Kidney tubule cell (primary cell): ENCODE measurements at regions not wholly inside any gene's neighbourhood (a gene's known extent, or its start where the extent isn't known, plus 50 kb on each side); places are given as distances from the start of the nearest gene placed in this dataset.
"Not testable (repeated sequence)": the region's sequence is repeated elsewhere in the genome, so short reads cannot be mapped to it uniquely, and the experiment has no call there.

Source experiments
- DNase-seq: peaks from one replicate; pipeline ENCODE4 v3.0.0-alpha.2; 2018; ENCODE audit warnings: low spot score

- DNase-seq, result no peak
These were observed 224.1 kb downstream of the BUB3 start for GRCh38 chr10:123378302-123378701.

- DNase-seq, result no peak
These were observed 225.0 kb downstream of the BUB3 start for GRCh38 chr10:123379156-123379555.

- DNase-seq, result peak; percentile 22
These were observed 226.4 kb downstream of the BUB3 start for GRCh38 chr10:123380491-123381085.

- DNase-seq, result peak; percentile 20
These were observed 227.0 kb downstream of the BUB3 start for GRCh38 chr10:123381224-123381623.

GRCh38 chr10:123382491-123382890 lies 228.3 kb downstream of the BUB3 start:
- no peak for DNase-seq

GRCh38 chr10:123385508-123386080 lies 231.4 kb downstream of the BUB3 start:
- no peak for DNase-seq

- no peak for DNase-seq
These were observed 235.3 kb downstream of the BUB3 start for GRCh38 chr10:123389520-123389919.

- no peak for DNase-seq
These were observed 236.1 kb downstream of the BUB3 start for GRCh38 chr10:123390332-123390731.

- no peak for DNase-seq
These were observed 236.7 kb downstream of the BUB3 start for GRCh38 chr10:123390874-123391273.

GRCh38 chr10:123391275-123392028 lies 237.2 kb downstream of the BUB3 start:
- no peak for DNase-seq

- no peak for DNase-seq
These were observed 238.2 kb downstream of the BUB3 start for GRCh38 chr10:123392182-123392963.

- DNase-seq, result no peak
These were observed 239.0 kb downstream of the BUB3 start for GRCh38 chr10:123393170-123393569.

- peak; percentile 14 for DNase-seq
These were observed 240.2 kb downstream of the BUB3 start for GRCh38 chr10:123394382-123394781.

- not testable (repeated sequence) for DNase-seq
These were observed 241.0 kb downstream of the BUB3 start for GRCh38 chr10:123395234-123395633.

GRCh38 chr10:123395906-123396305 lies 241.7 kb downstream of the BUB3 start:
- DNase-seq, result no peak

- no peak for DNase-seq
These were observed 244.0 kb downstream of the BUB3 start for GRCh38 chr10:123398180-123398591.

GRCh38 chr10:123398756-123399155 lies 244.6 kb downstream of the BUB3 start:
- no peak for DNase-seq

- no peak for DNase-seq
These were observed 245.2 kb downstream of the BUB3 start for GRCh38 chr10:123399276-123399839.

GRCh38 chr10:123402021-123402420 lies 247.8 kb downstream of the BUB3 start:
- no peak for DNase-seq

GRCh38 chr10:123402656-123403055 lies 248.5 kb downstream of the BUB3 start:
- DNase-seq, result no peak

- DNase-seq, result no peak
These were observed 250.2 kb downstream of the BUB3 start for GRCh38 chr10:123404357-123404756.

- DNase-seq, result no peak
These were observed 254.5 kb downstream of the BUB3 start for GRCh38 chr10:123408660-123409059.
